Activated CD4-positive, alpha-beta T cell treated with anti-CD3 and anti-CD28 coated beads, Interleukin-2, amount 10 ng/mL, durations not matched to agents 24 days and 14 days (primary cell): ENCODE measurements at regions not wholly inside any gene's neighbourhood (a gene's known extent, or its start where the extent isn't known, plus 50 kb on each side); places are given as distances from the start of the nearest gene placed in this dataset.
"Not testable (repeated sequence)": the region's sequence is repeated elsewhere in the genome, so short reads cannot be mapped to it uniquely, and the experiment has no call there.

Experiments
- DNase-seq: peaks from one replicate; pipeline ENCODE4 v3.0.0; 2022
- H3K27ac Mint-ChIP-seq: one replicate; pipeline ENCODE4 v1.8.0; 2022; ENCODE audit warnings: mild to moderate bottlenecking, mixed read lengths
- H3K27me3 Mint-ChIP-seq: one replicate; pipeline ENCODE4 v1.8.0; 2022; ENCODE audit warnings: mixed read lengths
- H3K36me3 Mint-ChIP-seq: one replicate; pipeline ENCODE4 v1.8.0; 2022; ENCODE audit warnings: low read depth, mild to moderate bottlenecking, mixed read lengths
- H3K4me1 Mint-ChIP-seq: one replicate; pipeline ENCODE4 v1.8.0; 2021; ENCODE audit warnings: mixed read lengths
- H3K4me3 Mint-ChIP-seq: one replicate; pipeline ENCODE4 v1.8.0; 2022; ENCODE audit warnings: mild to moderate bottlenecking, moderate library complexity, mixed read lengths
- H3K9me3 Mint-ChIP-seq: one replicate; pipeline ENCODE4 v1.8.0; 2021; ENCODE audit warnings: mixed read lengths
- intact Hi-C: fragments of 100-400 bp; cut with micrococcal nuclease; formaldehyde crosslinking; loops from one replicate; pipeline ENCODE4 v1.15.1; 2023

- intact Hi-C loops: no loop called here
- Mint-ChIP-seq H3K4me1 (no peaks in the 10 kb centered on the region), H3K36me3 (no peaks in the 10 kb centered on the region), H3K27me3 (no peaks in the 10 kb centered on the region), H3K27ac (no peak overlapping the region), H3K9me3 (no peaks in the 10 kb centered on the region), H3K4me3 (no peak overlapping the region)
- no peak for DNase-seq
These were observed 2581.8 kb downstream of the PCDH9 start for GRCh38 chr13:64648293-64648692.

GRCh38 chr13:64643066-64643465 is 2587.1 kb downstream of the PCDH9 start:
- no peak for DNase-seq
- no peak overlapping the region for H3K27ac Mint-ChIP-seq
- H3K36me3 Mint-ChIP-seq: no peaks in the 10 kb centered on the region
- no peaks in the 10 kb centered on the region for H3K4me1 Mint-ChIP-seq
- no peaks in the 10 kb centered on the region for H3K27me3 Mint-ChIP-seq
- H3K4me3 Mint-ChIP-seq: no peak overlapping the region
- intact Hi-C loops: no loop called here
- H3K9me3 Mint-ChIP-seq: no peaks in the 10 kb centered on the region

GRCh38 chr13:64640002-64640401 is 2590.1 kb downstream of the PCDH9 start:
- no peak for DNase-seq
- H3K4me1 Mint-ChIP-seq: no peaks in the 10 kb centered on the region
- H3K27me3 Mint-ChIP-seq: no peaks in the 10 kb centered on the region
- no peak overlapping the region for H3K27ac Mint-ChIP-seq
- H3K9me3 Mint-ChIP-seq: no peaks in the 10 kb centered on the region
- intact Hi-C loops: no loop called here
- no peak overlapping the region for H3K4me3 Mint-ChIP-seq
- H3K36me3 Mint-ChIP-seq: no peaks in the 10 kb centered on the region

GRCh38 chr13:64639206-64639605 is 2590.9 kb downstream of the PCDH9 start:
- H3K36me3 Mint-ChIP-seq: no peaks in the 10 kb centered on the region
- intact Hi-C loops: no loop called here
- H3K9me3 Mint-ChIP-seq: no peaks in the 10 kb centered on the region

GRCh38 chr13:64633948-64634347 is 2596.2 kb downstream of the PCDH9 start:
- Mint-ChIP-seq H3K4me1 (no peaks in the 10 kb centered on the region), H3K27me3 (no peaks in the 10 kb centered on the region), H3K27ac (no peak overlapping the region), H3K36me3 (no peaks in the 10 kb centered on the region), H3K9me3 (peaks cover 3% of the 10 kb centered on the region), H3K4me3 (no peak overlapping the region)
- intact Hi-C loops: no loop called here
- DNase-seq: no peak

More at GRCh38 chr13:64639206-64639605, 2590.9 kb downstream of the PCDH9 start:
- Mint-ChIP-seq H3K4me1 (no peaks in the 10 kb centered on the region), H3K27me3 (no peaks in the 10 kb centered on the region), H3K27ac (no peak overlapping the region), H3K4me3 (no peak overlapping the region)
- no peak for DNase-seq

- Mint-ChIP-seq H3K36me3 (no peaks in the 10 kb centered on the region), H3K27me3 (no peaks in the 10 kb centered on the region), H3K9me3 (peaks cover 11% of the 10 kb centered on the region), H3K27ac (no peak overlapping the region), H3K4me3 (no peak overlapping the region), H3K4me1 (no peaks in the 10 kb centered on the region)
- intact Hi-C loops: no loop called here
- DNase-seq: no peak
These were observed 2602.5 kb downstream of the PCDH9 start for GRCh38 chr13:64627654-64628053.

- intact Hi-C loops: no loop called here
- Mint-ChIP-seq H3K4me3 (no peak overlapping the region), H3K27ac (no peak overlapping the region), H3K9me3 (peaks cover 11% of the 10 kb centered on the region), H3K27me3 (no peaks in the 10 kb centered on the region), H3K36me3 (no peaks in the 10 kb centered on the region), H3K4me1 (no peaks in the 10 kb centered on the region)
- no peak for DNase-seq
These were observed 2604.0 kb downstream of the PCDH9 start for GRCh38 chr13:64626105-64626504.

- H3K36me3 Mint-ChIP-seq: no peaks in the 10 kb centered on the region
- intact Hi-C loops: no loop called here
- H3K4me1 Mint-ChIP-seq: no peaks in the 10 kb centered on the region
- no peak for DNase-seq
- H3K27ac Mint-ChIP-seq: no peak overlapping the region
- no peaks in the 10 kb centered on the region for H3K27me3 Mint-ChIP-seq
- H3K9me3 Mint-ChIP-seq: no peaks in the 10 kb centered on the region
- no peak overlapping the region for H3K4me3 Mint-ChIP-seq
These were observed 2612.9 kb downstream of the PCDH9 start for GRCh38 chr13:64617231-64617630.

GRCh38 chr13:64591971-64592370 is 2638.2 kb downstream of the PCDH9 start:
- Mint-ChIP-seq H3K4me1 (no peaks in the 10 kb centered on the region), H3K9me3 (peaks cover 4% of the 10 kb centered on the region), H3K4me3 (no peak overlapping the region), H3K36me3 (no peaks in the 10 kb centered on the region), H3K27ac (no peak overlapping the region), H3K27me3 (no peaks in the 10 kb centered on the region)
- intact Hi-C loops: no loop called here
- DNase-seq: no peak

GRCh38 chr13:64579331-64579730 is 2650.8 kb downstream of the PCDH9 start:
- Mint-ChIP-seq H3K27me3 (no peaks in the 10 kb centered on the region), H3K4me1 (no peaks in the 10 kb centered on the region), H3K4me3 (no peak overlapping the region), H3K36me3 (no peaks in the 10 kb centered on the region), H3K9me3 (peaks cover 2% of the 10 kb centered on the region), H3K27ac (no peak overlapping the region)
- DNase-seq: no peak
- intact Hi-C loops: no loop called here

GRCh38 chr13:64568748-64569147 is 2661.4 kb downstream of the PCDH9 start:
- no peak overlapping the region for H3K4me3 Mint-ChIP-seq
- no peak for DNase-seq
- H3K27me3 Mint-ChIP-seq: no peaks in the 10 kb centered on the region
- peaks cover 6% of the 10 kb centered on the region for H3K9me3 Mint-ChIP-seq
- intact Hi-C loops: no loop called here
- H3K27ac Mint-ChIP-seq: no peak overlapping the region
- H3K4me1 Mint-ChIP-seq: no peaks in the 10 kb centered on the region
- H3K36me3 Mint-ChIP-seq: no peaks in the 10 kb centered on the region

- H3K4me1 Mint-ChIP-seq, H3K9me3 Mint-ChIP-seq, H3K36me3 Mint-ChIP-seq, H3K27me3 Mint-ChIP-seq, H3K27ac Mint-ChIP-seq, H3K4me3 Mint-ChIP-seq, intact Hi-C loops, DNase-seq: not testable (repeated sequence)
These were observed 2672.1 kb downstream of the PCDH9 start for GRCh38 chr13:64558031-64558430.

GRCh38 chr13:64556376-64556775 is 2673.8 kb downstream of the PCDH9 start:
- Mint-ChIP-seq H3K36me3 (no peaks in the 10 kb centered on the region), H3K4me1 (no peaks in the 10 kb centered on the region), H3K4me3 (no peak overlapping the region), H3K9me3 (peaks cover 4% of the 10 kb centered on the region), H3K27me3 (no peaks in the 10 kb centered on the region), H3K27ac (no peak overlapping the region)
- intact Hi-C loops: no loop called here
- no peak for DNase-seq

- Mint-ChIP-seq H3K27ac (no peak overlapping the region), H3K4me3 (no peak overlapping the region), H3K27me3 (no peaks in the 10 kb centered on the region), H3K9me3 (peaks cover 4% of the 10 kb centered on the region), H3K4me1 (no peaks in the 10 kb centered on the region), H3K36me3 (no peaks in the 10 kb centered on the region)
- DNase-seq: no peak
- intact Hi-C loops: no loop called here
These were observed 2676.6 kb downstream of the PCDH9 start for GRCh38 chr13:64553411-64554129.

- no peak overlapping the region for H3K27ac Mint-ChIP-seq
- no peak for DNase-seq
- no peaks in the 10 kb centered on the region for H3K36me3 Mint-ChIP-seq
- H3K9me3 Mint-ChIP-seq: peaks cover 4% of the 10 kb centered on the region
- H3K4me1 Mint-ChIP-seq: no peaks in the 10 kb centered on the region
- H3K4me3 Mint-ChIP-seq: no peak overlapping the region
- no peaks in the 10 kb centered on the region for H3K27me3 Mint-ChIP-seq
- intact Hi-C loops: no loop called here
These were observed 2678.4 kb downstream of the PCDH9 start for GRCh38 chr13:64551755-64552154.
